Liver (tissue), 3 donors: ENCODE measurements at regions not wholly inside any gene's neighbourhood (a gene's known extent, or its start where the extent isn't known, plus 50 kb on each side); places are given as distances from the start of the nearest gene placed in this dataset.

Experiments
- EGR1 ChIP-seq, 2 donors: IDR thresholded peaks; 2 replicates each; pipeline ENCODE4 v1.6.1; 2016 to 2018; ENCODE audit warnings: antibody characterized with exemption in 2 of 2, low read depth in 2 of 2
- FOXA2 ChIP-seq: IDR thresholded peaks from 2 replicates; pipeline ENCODE4 v1.6.1; 2016; ENCODE audit warnings: antibody characterized with exemption
- GABPA ChIP-seq, 2 donors: IDR thresholded peaks in 1 of 2; conservative IDR thresholded peaks in 1 of 2; 2 replicates each; pipeline ENCODE4 v1.6.1; 2016; ENCODE audit warnings: antibody characterized with exemption in 2 of 2, mild to moderate bottlenecking in 1 of 2, moderate library complexity in 1 of 2
- TAF1 ChIP-seq: conservative IDR thresholded peaks from 2 replicates; pipeline ENCODE4 v1.6.1; 2016; ENCODE audit warnings: antibody characterized with exemption, mild to moderate bottlenecking
- TF ChIP-seq, protein P1 (sequence below): fragments of 150-350 bp; IDR thresholded peaks from 2 replicates; pipeline ENCODE4 v1.5.1; 2017; ENCODE audit warnings: improper control_type of control experiment, low read depth, low read length; ENCODE audit not compliant: missing input control
- TF ChIP-seq, protein P2 (sequence below): IDR thresholded peaks from 2 replicates; pipeline ENCODE4 v1.6.1; 2016; ENCODE audit warnings: antibody characterized with exemption
- TF ChIP-seq, protein P3 (sequence below): IDR thresholded peaks from 2 replicates; pipeline ENCODE4 v1.6.1; 2016; ENCODE audit warnings: antibody characterized with exemption
- donor health status: healthy.
- donor health status: healthy.

DNA sequence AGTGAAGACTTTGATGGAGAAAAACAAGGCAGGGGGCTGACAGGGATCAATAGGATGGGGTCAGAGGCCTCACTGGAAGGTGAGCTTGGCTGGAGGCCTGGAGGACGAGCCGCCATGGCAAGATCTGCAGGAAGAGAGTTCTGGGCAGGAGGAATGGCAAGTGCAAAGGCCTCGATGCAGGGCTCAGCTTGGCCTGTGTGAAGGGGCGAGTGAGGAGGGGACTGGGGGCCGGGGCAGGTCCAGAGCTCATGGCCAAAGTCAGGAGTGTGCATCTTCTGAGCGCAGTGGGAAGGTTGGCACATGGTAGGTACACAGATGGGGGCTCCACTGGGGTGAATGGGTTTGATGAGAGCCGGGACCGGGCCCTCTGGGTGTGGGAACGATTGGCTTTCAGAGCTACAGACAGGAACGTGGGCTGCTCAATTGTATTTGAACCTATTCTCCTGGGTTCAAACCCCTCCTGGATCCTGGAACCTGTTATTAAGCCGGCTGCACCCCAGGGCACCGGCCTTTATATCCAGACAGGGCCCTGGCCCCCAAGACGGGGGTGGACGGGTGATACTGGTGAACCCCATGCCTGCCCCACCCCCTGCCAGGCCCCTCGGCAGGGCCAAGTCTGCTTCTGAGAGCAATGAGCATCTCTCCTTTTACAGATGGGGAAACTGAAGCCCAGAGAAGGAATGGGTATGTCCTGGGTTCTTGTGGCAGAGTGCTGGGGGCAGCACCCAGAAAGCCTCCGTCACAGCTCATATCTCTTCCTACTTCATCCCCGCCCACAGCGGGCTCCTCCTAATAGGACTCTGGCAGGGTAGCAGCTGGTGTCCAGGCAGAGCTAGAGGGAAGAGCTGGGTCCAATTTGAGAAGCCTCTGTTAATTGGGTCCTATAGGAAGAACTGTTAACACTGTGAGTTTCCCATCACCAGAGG is 106.1 kb downstream of the CEBPB start:
- TF ChIP-seq, protein P1, sequence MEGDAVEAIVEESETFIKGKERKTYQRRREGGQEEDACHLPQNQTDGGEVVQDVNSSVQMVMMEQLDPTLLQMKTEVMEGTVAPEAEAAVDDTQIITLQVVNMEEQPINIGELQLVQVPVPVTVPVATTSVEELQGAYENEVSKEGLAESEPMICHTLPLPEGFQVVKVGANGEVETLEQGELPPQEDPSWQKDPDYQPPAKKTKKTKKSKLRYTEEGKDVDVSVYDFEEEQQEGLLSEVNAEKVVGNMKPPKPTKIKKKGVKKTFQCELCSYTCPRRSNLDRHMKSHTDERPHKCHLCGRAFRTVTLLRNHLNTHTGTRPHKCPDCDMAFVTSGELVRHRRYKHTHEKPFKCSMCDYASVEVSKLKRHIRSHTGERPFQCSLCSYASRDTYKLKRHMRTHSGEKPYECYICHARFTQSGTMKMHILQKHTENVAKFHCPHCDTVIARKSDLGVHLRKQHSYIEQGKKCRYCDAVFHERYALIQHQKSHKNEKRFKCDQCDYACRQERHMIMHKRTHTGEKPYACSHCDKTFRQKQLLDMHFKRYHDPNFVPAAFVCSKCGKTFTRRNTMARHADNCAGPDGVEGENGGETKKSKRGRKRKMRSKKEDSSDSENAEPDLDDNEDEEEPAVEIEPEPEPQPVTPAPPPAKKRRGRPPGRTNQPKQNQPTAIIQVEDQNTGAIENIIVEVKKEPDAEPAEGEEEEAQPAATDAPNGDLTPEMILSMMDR: no peak
- TF ChIP-seq EGR1 (IDR thresholded peaks at IDR 0.05; ENCODE audit: low read depth in 2 of 2): no peak
- no peak for TF ChIP-seq GABPA (IDR thresholded peaks at IDR 0.05 in 1 of 2, conservative IDR thresholded peaks at IDR 0.05 in 1 of 2)
- no peak for TF ChIP-seq FOXA2
- TF ChIP-seq TAF1: no peak
- TF ChIP-seq, protein P2, sequence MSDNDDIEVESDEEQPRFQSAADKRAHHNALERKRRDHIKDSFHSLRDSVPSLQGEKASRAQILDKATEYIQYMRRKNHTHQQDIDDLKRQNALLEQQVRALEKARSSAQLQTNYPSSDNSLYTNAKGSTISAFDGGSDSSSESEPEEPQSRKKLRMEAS: no peak
- TF ChIP-seq, protein P3, sequence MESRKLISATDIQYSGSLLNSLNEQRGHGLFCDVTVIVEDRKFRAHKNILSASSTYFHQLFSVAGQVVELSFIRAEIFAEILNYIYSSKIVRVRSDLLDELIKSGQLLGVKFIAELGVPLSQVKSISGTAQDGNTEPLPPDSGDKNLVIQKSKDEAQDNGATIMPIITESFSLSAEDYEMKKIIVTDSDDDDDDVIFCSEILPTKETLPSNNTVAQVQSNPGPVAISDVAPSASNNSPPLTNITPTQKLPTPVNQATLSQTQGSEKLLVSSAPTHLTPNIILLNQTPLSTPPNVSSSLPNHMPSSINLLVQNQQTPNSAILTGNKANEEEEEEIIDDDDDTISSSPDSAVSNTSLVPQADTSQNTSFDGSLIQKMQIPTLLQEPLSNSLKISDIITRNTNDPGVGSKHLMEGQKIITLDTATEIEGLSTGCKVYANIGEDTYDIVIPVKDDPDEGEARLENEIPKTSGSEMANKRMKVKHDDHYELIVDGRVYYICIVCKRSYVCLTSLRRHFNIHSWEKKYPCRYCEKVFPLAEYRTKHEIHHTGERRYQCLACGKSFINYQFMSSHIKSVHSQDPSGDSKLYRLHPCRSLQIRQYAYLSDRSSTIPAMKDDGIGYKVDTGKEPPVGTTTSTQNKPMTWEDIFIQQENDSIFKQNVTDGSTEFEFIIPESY: no peak
